ENCODE measurements at regions not wholly inside any gene's neighbourhood (a gene's known extent, or its start where the extent isn't known, plus 50 kb on each side); places are given as distances from the start of the nearest gene placed in this dataset.
A peak's percentile ranks its signal among the peaks of the same experiment; 100 is the strongest.

GRCh38 chr1:38117444-38117887 is 70.9 kb upstream of the POU3F1 start:
- Histone ChIP-seq H3K9me3 (ENCODE audit: control insufficient read depth in 4 of 4, low read length in 3 of 4) (no peaks in the 10 kb centered on the region), H3K27ac (ENCODE audit: low read depth in 1 of 2, low read length in 2 of 2) (peak overlapping the region in 1 of 2 donors; percentile 5)
- DNase-seq (ENCODE audit: low spot score) = no peak

More at GRCh38 chr1:38117444-38117887, 70.9 kb upstream of the POU3F1 start:
- H3K4me3 ChIP-seq (ENCODE audit: low read depth in 1 of 3, low read length in 3 of 3) = no peak overlapping the region
- no peak overlapping the region for H3K9ac ChIP-seq (ENCODE audit: low read depth in 1 of 2, low read length in 2 of 2)
- no peaks in the 10 kb centered on the region for H3K36me3 ChIP-seq (ENCODE audit: control insufficient read depth in 4 of 4, insufficient read depth in 3 of 4, low read depth in 1 of 4, low read length in 3 of 4)
- 33% methylated on average over 11 of the region's 11 CpGs for WGBS
- peak; percentile 40 to 46 for TF ChIP-seq RAD21 (IDR thresholded peaks at IDR 0.05)
- TF ChIP-seq GABPA (IDR thresholded peaks at IDR 0.05 in 1 of 2, conservative IDR thresholded peaks at IDR 0.05 in 1 of 2) = peak in 1 of 2 donors; percentile 27
- peak; percentile 21 for TF ChIP-seq FOXA2 (IDR thresholded peaks at IDR 0.05)
- TF ChIP-seq FOXA1 (IDR thresholded peaks at IDR 0.05) = no peak
- TF ChIP-seq CTCF (IDR thresholded peaks at IDR 0.05; ENCODE audit: low read depth, low read length, missing input control) = no peak
- no peak for TF ChIP-seq NR2F2 (IDR thresholded peaks at IDR 0.05)
- peak; percentile 40 to 88 for TF ChIP-seq HNF4A (conservative IDR thresholded peaks at IDR 0.05)
- TF ChIP-seq ATF3 (IDR thresholded peaks at IDR 0.05) = no peak
- TF ChIP-seq REST (IDR thresholded peaks at IDR 0.05) = peak; percentile 27
- no peak for TF ChIP-seq EGR1 (IDR thresholded peaks at IDR 0.05; ENCODE audit: low read depth in 2 of 2)
- no peak for TF ChIP-seq JUND (IDR thresholded peaks at IDR 0.05)
- no peak for TF ChIP-seq MAX (IDR thresholded peaks at IDR 0.05)
- no peak for TF ChIP-seq ZBTB33 (IDR thresholded peaks at IDR 0.05)
- TF ChIP-seq YY1 (IDR thresholded peaks at IDR 0.05) = peak; percentile 72
- TF ChIP-seq TAF1 (conservative IDR thresholded peaks at IDR 0.05) = no peak
- no peak for TF ChIP-seq HNF4G (IDR thresholded peaks at IDR 0.05)
- TF ChIP-seq SP1 (IDR thresholded peaks at IDR 0.05) = peak; percentile 41
- TF ChIP-seq RXRA (IDR thresholded peaks at IDR 0.05) = peak; percentile 26 to 78
- peaks cover 0 to 24% (median 18%) of the 10 kb centered on the region in 4 donors for H3K4me1 ChIP-seq (ENCODE audit: control insufficient read depth in 4 of 4, insufficient read depth in 4 of 4, low read length in 3 of 4)
- no peaks in the 10 kb centered on the region for H3K27me3 ChIP-seq (ENCODE audit: control insufficient read depth in 4 of 4, insufficient read depth in 4 of 4, low read length in 3 of 4)

All from liver (tissue), 8 donors.